ENCODE measurements at regions not wholly inside any gene's neighbourhood (a gene's known extent, or its start where the extent isn't known, plus 50 kb on each side); places are given as distances from the start of the nearest gene placed in this dataset.

DNA sequence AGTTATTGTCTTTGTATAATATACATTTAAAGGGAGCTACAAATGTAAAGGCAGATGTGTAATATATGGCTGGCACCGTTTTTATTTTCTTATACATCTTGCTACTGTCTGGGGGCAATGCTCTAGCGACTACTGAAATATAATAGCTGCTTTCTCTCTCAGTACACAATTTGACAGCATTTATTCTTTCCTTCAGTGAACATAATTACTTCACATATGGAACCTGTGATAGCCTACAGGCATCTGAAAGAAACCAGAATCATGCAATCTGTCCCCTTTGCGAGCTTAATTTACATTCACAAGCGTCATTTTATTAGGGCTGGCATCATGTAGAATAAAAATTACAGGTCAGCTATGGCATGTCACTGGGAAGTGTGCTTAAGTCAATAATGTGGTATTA, 557.5 kb upstream of the PTBP2 start:
- H3K27me3 ChIP-seq: no peaks in the 10 kb centered on the region
- no peak for DNase-seq
- no peaks in the 10 kb centered on the region for H3K9me3 ChIP-seq
- H3K36me3 ChIP-seq: no peaks in the 10 kb centered on the region
- TF ChIP-seq, protein P1, sequence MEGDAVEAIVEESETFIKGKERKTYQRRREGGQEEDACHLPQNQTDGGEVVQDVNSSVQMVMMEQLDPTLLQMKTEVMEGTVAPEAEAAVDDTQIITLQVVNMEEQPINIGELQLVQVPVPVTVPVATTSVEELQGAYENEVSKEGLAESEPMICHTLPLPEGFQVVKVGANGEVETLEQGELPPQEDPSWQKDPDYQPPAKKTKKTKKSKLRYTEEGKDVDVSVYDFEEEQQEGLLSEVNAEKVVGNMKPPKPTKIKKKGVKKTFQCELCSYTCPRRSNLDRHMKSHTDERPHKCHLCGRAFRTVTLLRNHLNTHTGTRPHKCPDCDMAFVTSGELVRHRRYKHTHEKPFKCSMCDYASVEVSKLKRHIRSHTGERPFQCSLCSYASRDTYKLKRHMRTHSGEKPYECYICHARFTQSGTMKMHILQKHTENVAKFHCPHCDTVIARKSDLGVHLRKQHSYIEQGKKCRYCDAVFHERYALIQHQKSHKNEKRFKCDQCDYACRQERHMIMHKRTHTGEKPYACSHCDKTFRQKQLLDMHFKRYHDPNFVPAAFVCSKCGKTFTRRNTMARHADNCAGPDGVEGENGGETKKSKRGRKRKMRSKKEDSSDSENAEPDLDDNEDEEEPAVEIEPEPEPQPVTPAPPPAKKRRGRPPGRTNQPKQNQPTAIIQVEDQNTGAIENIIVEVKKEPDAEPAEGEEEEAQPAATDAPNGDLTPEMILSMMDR (IDR thresholded peaks at IDR 0.05; ENCODE audit: low read depth, low read length): no peak
- no peak overlapping the region for H3K4me3 ChIP-seq (ENCODE audit: low read depth, low read length)
- no peaks in the 10 kb centered on the region for H3K4me1 ChIP-seq

DNA sequence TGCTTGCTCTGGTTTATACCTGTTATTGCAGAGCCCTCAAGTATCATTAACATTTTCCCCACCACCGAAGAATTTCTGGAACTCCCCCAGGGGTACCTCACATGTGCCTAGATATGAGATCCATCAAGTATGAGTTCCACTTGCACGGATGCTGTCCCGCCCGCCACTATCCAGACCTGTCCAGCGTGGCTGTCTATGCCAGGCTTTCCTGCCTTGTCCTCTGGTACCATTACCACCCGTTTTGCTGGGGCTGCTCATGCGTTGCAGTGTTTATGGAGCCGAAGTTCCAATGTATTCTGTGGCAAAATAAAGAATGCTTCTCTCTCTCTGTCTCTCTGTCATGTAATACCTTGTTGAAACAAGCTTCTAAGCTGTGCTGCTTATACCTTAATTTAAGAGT, 543.5 kb upstream of the PTBP2 start:
- no peak for DNase-seq
- Histone ChIP-seq H3K9me3 (no peaks in the 10 kb centered on the region), H3K4me3 (ENCODE audit: low read depth, low read length) (no peak overlapping the region), H3K36me3 (no peaks in the 10 kb centered on the region), H3K4me1 (no peaks in the 10 kb centered on the region), H3K27me3 (no peaks in the 10 kb centered on the region)
- TF ChIP-seq, protein P1 (IDR thresholded peaks at IDR 0.05; ENCODE audit: low read depth, low read length): no peak

DNA sequence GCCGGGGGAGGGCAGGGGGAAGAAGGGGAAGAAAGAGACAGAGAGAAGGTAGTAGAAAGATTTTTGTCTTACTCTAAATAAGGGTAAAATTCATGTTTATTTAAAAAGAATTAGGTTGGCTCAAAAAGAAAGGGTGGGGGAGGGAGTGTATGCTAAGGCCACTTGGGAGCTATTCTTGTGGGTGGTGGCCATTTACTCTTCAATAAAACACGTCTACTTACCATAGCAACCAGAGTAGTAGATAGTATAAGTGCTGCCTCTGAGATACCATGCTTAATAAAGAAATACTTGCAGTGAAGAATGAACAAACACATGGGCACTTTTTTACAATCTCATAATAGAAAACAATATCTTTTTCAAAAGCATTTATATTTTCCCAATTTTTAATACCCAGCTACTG, 538.1 kb upstream of the PTBP2 start:
- no peaks in the 10 kb centered on the region for H3K4me1 ChIP-seq
- H3K36me3 ChIP-seq: no peaks in the 10 kb centered on the region
- H3K4me3 ChIP-seq (ENCODE audit: low read depth, low read length): no peak overlapping the region
- DNase-seq: no peak
- no peaks in the 10 kb centered on the region for H3K27me3 ChIP-seq
- H3K9me3 ChIP-seq: no peaks in the 10 kb centered on the region
- TF ChIP-seq, protein P1 (IDR thresholded peaks at IDR 0.05; ENCODE audit: low read depth, low read length): no peak

DNA sequence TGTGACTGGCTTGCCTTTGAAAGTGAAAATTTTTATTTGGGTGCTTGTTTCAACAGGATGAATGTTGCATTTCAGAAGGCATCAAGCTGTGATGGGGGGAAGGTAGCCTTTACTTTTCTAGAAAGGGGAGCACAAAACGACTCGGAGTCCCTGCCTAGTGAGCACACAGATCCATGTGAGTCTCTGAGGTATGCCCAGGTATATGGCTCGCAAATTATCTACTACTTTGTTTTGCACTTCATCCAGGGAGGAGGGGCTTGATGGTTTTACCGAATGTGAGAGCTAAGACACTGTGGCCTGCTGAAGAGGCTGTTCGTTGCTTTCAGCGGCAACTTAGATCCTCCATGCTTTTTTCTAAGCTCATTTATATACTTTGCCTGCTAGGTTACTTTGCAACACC, 537.7 kb upstream of the PTBP2 start:
- no peak overlapping the region for H3K4me3 ChIP-seq (ENCODE audit: low read depth, low read length)
- H3K27me3 ChIP-seq: no peaks in the 10 kb centered on the region
- no peak for DNase-seq
- TF ChIP-seq, protein P1 (IDR thresholded peaks at IDR 0.05; ENCODE audit: low read depth, low read length): no peak
- no peaks in the 10 kb centered on the region for H3K36me3 ChIP-seq
- H3K9me3 ChIP-seq: no peaks in the 10 kb centered on the region
- H3K4me1 ChIP-seq: no peaks in the 10 kb centered on the region

DNA sequence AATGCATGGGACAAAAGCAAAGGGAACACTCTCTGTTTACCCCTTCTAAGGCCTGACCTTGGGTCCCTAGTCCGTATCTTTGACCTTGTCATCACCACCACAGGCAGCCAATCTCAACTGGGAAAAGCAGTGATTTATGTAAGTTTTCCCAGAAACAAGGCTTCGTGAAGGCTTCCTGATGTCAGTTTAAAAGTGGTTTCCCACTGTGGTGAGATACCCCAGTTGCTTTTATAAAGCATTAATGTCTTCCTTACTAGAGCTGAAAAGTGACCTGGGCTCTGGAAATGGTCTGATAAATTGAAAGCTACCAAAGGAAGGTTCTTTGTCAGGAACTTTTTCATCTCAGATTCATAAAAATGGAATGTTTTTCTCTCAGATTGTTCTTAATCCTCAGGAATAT, 536.4 kb upstream of the PTBP2 start:
- TF ChIP-seq, protein P1 (IDR thresholded peaks at IDR 0.05; ENCODE audit: low read depth, low read length): no peak
- DNase-seq: no peak
- no peaks in the 10 kb centered on the region for H3K36me3 ChIP-seq
- H3K27me3 ChIP-seq: no peaks in the 10 kb centered on the region
- H3K4me3 ChIP-seq (ENCODE audit: low read depth, low read length): no peak overlapping the region
- H3K9me3 ChIP-seq: no peaks in the 10 kb centered on the region
- H3K4me1 ChIP-seq: no peaks in the 10 kb centered on the region

DNA sequence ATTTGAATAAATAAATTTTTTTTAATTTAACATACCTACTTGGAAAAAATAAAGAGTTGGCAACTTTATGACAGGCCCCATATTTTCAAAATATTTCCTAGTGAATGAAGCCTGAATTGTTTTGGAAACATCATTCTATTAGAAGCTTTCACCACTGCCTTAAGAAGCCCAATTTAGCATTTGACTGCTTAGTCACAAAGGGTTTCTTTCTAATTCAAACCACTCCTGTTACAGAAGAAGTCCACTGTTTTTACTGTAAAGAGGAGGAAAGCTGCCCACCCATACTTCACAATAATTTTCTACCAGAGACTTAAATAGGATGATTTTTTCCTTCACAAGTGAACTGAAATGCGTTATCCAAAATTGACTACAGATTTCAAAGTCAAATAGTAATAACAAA, 534.6 kb upstream of the PTBP2 start:
- no peaks in the 10 kb centered on the region for H3K27me3 ChIP-seq
- H3K4me1 ChIP-seq: no peaks in the 10 kb centered on the region
- H3K36me3 ChIP-seq: no peaks in the 10 kb centered on the region
- no peak overlapping the region for H3K4me3 ChIP-seq (ENCODE audit: low read depth, low read length)
- TF ChIP-seq, protein P1 (IDR thresholded peaks at IDR 0.05; ENCODE audit: low read depth, low read length): no peak
- no peaks in the 10 kb centered on the region for H3K9me3 ChIP-seq
- DNase-seq: no peak
